22Rv1 (cell line): ENCODE measurements at regions not wholly inside any gene's neighbourhood (a gene's known extent, or its start where the extent isn't known, plus 50 kb on each side); places are given as distances from the start of the nearest gene placed in this dataset.
"Not testable (repeated sequence)": the region's sequence is repeated elsewhere in the genome, so short reads cannot be mapped to it uniquely, and the experiment has no call there.

Experiments used
- ZFX ChIP-seq: fragments of 450-650 bp; IDR thresholded peaks from 2 replicates; pipeline ENCODE4 v1.6.1; 2017; ENCODE audit warnings: antibody characterized with exemption, borderline replicate concordance
- TF ChIP-seq, protein P1 (sequence below): fragments of 450-650 bp; IDR thresholded peaks from 2 replicates; pipeline ENCODE4 v1.5.1; 2017; ENCODE audit warnings: mild to moderate bottlenecking

DNA sequence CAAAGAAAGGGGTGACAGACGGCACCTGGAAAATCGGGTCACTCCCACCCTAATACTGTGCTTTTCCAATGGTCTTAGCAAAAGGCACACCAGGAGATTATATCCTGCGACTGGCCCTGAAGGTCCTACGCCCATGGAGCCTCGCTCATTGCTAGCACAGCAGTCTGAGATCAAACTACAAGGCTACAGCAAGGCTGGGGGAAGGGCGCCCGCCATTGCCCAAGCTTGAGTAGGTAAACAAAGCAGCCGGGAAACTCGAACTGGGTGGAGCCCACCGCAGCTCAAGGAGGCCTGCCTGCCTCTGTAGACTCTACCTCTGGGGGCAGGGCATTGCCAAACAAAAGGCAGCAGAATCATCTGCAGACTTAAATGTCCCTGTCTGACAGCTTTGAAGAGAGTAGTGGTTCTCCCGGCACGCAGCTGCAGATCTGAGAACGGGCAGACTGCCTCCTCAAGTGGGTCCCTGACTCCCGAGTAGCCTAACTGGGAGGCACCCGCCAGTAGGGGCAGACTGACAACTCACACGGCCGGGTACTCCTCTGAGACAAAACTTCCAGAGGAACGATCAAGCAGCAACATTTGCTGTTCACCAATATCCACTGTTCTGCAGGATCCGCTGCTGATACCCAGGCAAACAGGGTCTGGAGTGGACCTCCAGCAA, 406.0 kb downstream of the TFAP2B start:
- TF ChIP-seq, protein P1, sequence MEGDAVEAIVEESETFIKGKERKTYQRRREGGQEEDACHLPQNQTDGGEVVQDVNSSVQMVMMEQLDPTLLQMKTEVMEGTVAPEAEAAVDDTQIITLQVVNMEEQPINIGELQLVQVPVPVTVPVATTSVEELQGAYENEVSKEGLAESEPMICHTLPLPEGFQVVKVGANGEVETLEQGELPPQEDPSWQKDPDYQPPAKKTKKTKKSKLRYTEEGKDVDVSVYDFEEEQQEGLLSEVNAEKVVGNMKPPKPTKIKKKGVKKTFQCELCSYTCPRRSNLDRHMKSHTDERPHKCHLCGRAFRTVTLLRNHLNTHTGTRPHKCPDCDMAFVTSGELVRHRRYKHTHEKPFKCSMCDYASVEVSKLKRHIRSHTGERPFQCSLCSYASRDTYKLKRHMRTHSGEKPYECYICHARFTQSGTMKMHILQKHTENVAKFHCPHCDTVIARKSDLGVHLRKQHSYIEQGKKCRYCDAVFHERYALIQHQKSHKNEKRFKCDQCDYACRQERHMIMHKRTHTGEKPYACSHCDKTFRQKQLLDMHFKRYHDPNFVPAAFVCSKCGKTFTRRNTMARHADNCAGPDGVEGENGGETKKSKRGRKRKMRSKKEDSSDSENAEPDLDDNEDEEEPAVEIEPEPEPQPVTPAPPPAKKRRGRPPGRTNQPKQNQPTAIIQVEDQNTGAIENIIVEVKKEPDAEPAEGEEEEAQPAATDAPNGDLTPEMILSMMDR: not testable (repeated sequence)
- TF ChIP-seq ZFX: not testable (repeated sequence)
